NOMO-1 (cell line): ENCODE measurements at regions not wholly inside any gene's neighbourhood (a gene's known extent, or its start where the extent isn't known, plus 50 kb on each side); places are given as distances from the start of the nearest gene placed in this dataset.
"Not testable (repeated sequence)": the region's sequence is repeated elsewhere in the genome, so short reads cannot be mapped to it uniquely, and the experiment has no call there.

Source experiments
- DNase-seq, 2 experiments: peaks; one replicate each; lab custom pipeline; 2025; ENCODE audit not compliant: unreplicated experiment in 2 of 2; lab: John Stamatoyannopoulos, UW

GRCh38 chr11:93032580-93032979 lies 63.1 kb downstream of the MTNR1B start:
- no peak for DNase-seq

- no peak for DNase-seq
Observed at GRCh38 chr11:93033093-93033492, 63.6 kb downstream of the MTNR1B start.

DNA sequence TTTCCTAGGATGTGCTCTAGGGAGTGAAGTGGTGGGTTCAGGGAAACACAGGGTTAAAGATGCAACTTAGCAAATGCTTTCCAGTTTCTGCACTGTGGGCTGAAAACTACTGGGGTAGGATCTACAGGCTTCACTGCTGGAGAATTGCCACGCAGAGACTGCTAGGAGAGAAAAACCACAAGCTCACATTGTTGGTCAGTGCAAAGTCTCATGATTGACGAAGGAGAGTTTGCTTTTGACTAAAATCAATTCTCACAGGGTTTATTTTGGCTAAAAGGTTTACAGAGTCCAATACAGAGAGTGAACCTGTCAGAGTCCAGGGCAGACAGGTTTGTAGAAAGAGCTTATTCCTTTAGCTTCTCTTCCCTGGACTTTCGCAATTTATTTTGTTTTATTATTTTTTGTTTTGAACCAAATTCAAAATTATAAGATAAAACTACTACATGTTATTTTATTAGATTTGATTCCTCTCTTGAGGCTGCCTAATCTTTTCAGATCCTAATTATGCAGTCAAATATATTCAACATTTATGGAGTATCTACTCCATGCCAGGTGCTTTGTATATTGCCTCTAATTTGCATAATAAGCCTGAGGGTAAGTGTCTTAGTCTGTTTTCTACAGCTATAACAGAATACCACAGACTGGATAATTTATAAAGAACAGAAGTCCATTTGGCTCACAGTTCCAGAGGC lies 64.7 kb downstream of the MTNR1B start:
- no peak for DNase-seq

GRCh38 chr11:93034723-93035039 lies 65.2 kb downstream of the MTNR1B start:
- DNase-seq = no peak

GRCh38 chr11:93038521-93038920 lies 69.1 kb downstream of the MTNR1B start:
- DNase-seq = no peak

DNA sequence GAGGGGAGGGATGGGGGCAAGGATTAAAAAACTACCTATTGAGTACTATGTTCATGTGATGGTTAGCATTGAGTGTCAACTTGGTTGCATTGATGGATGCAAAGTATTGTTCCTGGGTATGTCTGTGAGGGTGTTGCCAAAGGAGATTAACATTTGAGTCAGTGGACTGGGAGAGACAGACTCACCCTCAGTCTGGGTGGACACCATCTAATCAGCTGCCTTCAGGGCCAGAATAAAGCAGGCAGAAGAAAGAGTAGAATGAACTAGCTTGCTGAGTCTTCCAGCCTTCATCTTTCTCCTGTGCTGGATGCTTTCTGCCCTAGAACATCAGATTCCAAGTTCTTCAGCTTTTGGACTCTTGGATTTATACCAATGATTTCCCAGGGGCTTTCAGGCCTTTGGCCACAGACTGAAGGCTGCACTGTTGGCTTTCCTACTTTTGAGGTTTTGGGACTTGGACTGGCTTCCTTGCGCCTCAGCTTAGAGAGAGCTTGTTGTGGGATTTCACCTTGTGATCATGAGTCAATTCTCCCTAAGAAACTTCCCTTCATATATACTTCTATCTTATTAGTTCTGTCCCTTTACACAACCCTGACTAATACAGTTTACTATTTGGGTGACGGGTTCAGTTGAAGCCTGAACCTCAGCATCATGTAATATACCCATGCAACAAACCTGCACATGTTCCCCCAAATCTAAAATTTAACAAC lies 70.2 kb downstream of the MTNR1B start:
- no peak for DNase-seq

GRCh38 chr11:93041682-93042081 lies 72.2 kb downstream of the MTNR1B start:
- no peak for DNase-seq

GRCh38 chr11:93043186-93043585 lies 73.7 kb downstream of the MTNR1B start:
- not testable (repeated sequence) for DNase-seq

DNA sequence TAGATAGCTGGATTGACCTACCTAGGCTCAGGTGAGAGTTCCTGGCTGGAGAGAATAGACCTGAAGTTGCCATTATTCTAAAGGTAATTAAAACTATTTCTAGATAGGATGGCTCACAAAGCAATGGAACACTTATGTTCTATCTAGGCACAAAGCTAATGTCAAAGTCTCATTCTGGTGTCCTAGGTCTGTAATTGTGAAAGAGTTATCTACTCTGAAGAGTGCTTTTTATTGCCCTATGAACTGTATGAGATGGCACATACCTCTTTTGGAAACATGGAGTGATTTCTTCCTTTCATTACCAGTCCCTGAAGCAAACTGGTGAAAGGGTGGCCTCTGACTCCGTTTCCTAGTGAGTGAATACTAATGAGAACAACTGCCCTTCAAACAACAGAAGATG lies 80.3 kb downstream of the MTNR1B start:
- DNase-seq = no peak

DNA sequence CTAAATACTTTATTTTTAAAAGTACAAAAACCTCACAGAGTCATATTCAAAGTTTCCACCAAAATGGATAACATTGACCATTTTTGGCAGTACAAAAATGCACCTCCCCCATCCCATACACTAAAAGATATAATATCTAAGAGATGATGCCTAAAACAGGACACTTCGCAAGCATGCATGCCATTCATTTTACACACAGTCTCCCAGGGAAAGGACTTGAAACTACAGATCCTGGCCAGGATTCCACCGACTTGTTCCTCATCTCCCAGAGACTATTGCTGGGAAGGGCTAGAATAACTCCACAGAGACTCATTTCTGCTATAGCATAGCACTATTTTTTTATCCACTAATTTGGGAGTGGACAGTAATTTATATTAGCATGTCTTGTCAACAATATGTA lies 81.7 kb downstream of the MTNR1B start:
- no peak for DNase-seq

GRCh38 chr11:93053864-93054263 lies 84.4 kb downstream of the MTNR1B start:
- no peak for DNase-seq

DNA sequence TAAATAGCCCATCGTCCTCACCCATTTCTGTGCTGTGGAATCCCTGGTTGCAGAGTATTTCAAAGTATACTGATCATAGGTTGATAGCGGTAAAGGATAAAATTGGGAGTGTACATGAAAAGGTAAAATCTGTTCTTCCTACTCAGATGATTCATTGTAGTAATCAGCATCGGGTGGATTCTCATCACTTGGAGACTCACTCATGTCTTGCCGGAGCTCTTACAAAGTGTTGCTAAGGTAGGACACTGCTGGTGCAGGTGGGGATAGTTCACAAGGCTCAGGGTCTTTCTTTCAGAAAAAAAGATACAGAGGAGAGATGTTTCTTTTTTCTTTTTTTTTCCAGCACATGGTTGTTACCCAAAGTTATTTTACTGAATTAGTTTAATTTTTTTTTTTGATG lies 84.8 kb downstream of the MTNR1B start:
- no peak for DNase-seq

DNA sequence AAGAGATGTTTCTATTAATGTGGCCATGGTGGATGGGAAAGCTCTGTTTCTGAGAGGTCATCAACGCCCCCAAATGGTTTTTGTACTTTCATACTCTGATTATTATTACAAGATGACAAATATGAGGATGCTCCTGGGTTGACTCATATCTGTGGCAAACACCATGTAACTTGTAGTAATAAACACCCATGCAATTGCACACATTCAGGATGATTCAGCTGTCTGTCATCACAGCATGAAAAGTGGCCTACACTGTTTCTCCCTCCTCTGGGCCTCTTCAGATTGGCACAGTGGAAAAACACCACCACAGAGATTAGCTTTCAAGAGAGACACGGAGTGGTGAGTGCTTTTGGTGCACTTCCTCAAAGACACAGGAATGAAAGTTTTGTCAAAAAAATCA lies 85.4 kb downstream of the MTNR1B start:
- DNase-seq = peak; percentile 39 to 74

DNA sequence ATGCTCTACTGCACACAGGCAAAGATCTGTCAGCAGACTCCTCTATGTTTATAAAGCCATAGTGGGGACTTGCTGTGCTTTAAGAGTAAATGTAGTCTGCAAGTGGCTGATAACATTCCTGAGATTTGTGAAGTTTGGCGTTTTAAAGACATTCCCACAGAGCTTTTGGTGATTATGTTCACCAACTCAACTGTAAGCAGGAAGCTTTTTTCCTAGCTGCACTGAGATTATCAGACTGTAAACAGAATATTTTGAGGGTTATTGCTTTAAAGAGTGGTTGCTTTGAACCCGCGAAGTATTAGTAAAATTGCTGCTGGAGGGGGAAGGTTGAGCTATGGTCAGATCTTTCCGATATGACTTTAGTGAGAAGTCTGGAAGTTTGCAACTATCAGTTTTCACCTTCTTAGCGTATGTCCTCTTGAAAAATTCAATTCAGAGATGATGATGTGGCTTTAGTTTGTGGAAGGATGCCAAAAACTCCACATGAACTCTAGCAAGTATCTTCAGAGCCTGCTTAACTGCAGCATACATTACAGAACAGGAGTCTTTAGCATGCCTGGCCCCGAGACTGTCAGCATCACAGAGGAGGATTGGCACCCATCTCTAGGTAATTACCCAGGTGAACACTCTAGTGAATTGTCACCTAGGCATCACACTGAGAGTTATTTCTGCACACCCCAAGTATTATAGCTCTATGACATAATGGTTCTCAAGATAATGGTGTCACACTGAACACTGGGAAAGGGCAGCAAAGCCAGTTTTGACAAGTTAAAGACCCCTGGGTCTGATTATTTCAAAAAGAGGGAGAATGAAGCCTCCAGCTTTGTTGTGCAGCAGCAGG lies 89.9 kb downstream of the MTNR1B start:
- no peak for DNase-seq

DNA sequence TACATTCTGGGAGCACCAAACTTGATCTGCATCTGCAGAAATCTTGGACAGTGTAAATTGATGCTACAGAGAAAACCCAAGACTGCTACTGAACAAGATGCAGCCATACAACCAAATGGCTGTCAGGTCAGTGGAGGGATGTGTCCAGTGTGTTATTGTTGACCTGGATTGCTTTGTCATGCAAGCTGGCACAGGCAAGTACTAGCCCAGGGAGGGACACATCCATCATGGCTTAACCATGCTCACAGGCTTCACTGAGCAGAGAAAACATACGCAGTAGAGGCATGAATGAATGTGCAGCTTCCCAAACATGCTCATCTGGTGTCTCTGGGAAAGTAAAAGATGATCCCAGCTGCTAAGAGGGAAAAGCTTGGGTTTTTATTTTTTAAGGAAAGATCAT lies 93.6 kb downstream of the MTNR1B start:
- DNase-seq = no peak

DNA sequence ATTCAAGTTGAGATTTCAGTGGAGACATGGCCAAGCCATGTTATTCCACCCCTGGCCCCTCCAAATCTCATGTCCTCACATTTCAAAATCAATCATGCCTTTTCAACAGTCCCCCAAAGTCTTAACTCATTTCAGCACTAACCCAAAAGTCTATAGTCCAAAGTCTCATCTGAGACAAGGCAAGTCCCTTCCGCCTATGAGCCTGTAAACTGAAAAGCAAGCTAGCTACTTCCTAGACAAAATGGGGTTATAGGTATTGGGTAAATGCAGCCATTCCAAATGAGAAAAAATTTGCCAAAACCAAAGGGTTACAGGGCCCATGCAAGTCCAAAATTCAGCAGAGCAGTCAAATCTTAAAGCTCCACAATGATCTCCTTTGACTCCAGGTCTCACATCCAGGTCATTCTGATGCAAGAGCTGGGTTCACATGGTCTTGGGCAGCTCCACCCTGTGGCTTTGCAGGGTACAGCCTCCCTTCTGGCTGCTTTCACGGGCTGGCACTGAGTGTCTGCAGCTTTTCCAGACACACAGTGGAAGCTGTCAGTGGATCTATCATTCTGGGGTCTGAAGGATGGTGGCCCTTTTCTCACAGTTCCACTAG lies 95.7 kb downstream of the MTNR1B start:
- DNase-seq = not testable (repeated sequence)

DNA sequence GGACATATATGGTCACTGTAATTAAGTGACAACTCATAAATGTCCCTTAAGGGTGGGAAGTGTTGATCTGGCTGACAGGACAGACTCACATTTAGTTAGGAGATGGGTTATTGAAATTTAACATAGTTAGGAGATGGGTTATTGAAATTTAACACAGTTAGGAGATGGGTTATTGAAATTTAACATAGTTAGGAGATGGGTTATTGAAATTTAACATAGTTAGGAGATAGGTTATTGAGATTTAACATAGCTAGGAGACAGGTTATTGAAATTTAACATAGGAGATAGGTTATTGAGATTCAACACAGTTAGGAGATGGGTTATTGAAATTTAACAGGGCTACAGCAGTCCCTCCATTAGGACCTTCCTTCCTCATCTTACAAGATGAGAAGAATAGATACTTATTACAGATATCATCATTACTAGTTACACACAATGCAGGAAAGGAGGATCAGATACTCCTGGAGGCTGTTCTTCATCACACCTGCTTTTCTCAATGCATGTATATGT lies 98.5 kb downstream of the MTNR1B start:
- no peak for DNase-seq

DNA sequence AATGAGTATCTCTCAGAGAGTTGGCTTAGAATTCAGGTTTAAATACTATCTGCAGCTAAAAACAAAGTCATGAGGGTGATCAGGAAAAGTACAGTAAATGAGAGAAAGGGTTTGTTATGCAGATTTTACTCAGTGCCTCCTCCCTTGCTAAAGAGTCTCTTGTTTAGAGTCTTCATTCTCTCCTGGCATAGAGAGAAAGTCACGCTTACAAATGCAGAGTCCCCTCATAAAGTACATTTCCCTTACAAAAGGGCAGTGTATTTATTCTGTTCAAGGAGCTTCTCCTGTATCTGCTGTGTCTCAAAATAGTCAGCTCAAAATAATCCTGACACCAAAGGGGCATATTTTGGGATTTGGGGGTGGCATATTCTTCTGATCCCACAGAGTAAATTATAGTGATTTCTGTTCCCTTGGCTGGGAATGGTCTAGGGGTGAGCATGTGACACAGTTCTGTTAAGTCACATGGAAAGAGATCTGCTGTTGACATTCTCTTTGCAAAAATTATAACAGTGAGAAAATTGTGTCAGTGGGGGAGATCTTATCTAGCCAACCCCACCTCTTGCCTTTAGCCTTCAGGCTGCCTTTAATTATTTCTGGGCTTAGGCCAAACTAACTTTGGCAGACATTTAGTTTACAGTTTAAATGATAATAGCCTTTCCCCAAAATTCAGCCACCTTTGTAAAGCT lies 102.9 kb downstream of the MTNR1B start:
- DNase-seq = no peak

GRCh38 chr11:93073026-93073425 lies 103.6 kb downstream of the MTNR1B start:
- no peak for DNase-seq

- DNase-seq = no peak
Observed at GRCh38 chr11:93073508-93074280, 104.2 kb downstream of the MTNR1B start.
